B cell (primary cell): ENCODE measurements at regions not wholly inside any gene's neighbourhood (a gene's known extent, or its start where the extent isn't known, plus 50 kb on each side); places are given as distances from the start of the nearest gene placed in this dataset.

ENCODE experiments used
- EZH2 ChIP-seq: IDR thresholded peaks from 2 replicates; pipeline ENCODE4 v1.6.1; 2012; ENCODE audit warnings: borderline replicate concordance, low read depth, mild to moderate bottlenecking, moderate library complexity, low read length; ENCODE audit not compliant: insufficient read depth, poor library complexity, severe bottlenecking
- TF ChIP-seq, protein P1 (sequence below): fragments of 200-600 bp; IDR thresholded peaks from one replicate; pipeline ENCODE4 v1.8.0; 2022; ENCODE audit warnings: antibody characterized with exemption, mild to moderate bottlenecking

DNA sequence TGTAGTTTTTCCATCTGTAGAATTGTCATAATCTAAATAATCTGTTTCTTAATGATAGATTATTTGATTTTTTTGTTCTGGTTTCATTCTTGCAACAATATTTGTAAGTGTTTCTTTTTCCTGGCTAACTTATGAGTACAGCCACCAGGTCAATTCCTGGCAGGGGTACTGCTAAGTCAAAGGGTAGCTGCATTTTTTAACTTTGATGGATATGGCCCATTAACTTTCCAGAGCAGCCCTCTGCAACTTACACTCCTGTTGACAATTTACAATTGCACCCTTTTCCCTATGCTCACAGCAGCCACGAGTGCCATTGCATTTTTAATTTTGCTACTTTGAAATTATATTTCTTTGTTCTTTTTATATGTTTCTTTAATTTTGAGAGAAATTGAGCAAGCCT is 209.3 kb upstream of the CST7 start:
- TF ChIP-seq, protein P1, sequence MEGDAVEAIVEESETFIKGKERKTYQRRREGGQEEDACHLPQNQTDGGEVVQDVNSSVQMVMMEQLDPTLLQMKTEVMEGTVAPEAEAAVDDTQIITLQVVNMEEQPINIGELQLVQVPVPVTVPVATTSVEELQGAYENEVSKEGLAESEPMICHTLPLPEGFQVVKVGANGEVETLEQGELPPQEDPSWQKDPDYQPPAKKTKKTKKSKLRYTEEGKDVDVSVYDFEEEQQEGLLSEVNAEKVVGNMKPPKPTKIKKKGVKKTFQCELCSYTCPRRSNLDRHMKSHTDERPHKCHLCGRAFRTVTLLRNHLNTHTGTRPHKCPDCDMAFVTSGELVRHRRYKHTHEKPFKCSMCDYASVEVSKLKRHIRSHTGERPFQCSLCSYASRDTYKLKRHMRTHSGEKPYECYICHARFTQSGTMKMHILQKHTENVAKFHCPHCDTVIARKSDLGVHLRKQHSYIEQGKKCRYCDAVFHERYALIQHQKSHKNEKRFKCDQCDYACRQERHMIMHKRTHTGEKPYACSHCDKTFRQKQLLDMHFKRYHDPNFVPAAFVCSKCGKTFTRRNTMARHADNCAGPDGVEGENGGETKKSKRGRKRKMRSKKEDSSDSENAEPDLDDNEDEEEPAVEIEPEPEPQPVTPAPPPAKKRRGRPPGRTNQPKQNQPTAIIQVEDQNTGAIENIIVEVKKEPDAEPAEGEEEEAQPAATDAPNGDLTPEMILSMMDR: no peak
- TF ChIP-seq EZH2: no peak
